Lung (tissue), 11 donors: ENCODE measurements at regions not wholly inside any gene's neighbourhood (a gene's known extent, or its start where the extent isn't known, plus 50 kb on each side); places are given as distances from the start of the nearest gene placed in this dataset.

ENCODE experiments used
- ATAC-seq: fragments of 200-7000 bp; cut with Tn5 transposase; one replicate; pipeline ENCODE4 v1.9.1; 2020; ENCODE audit warnings: moderate number of reproducible peaks; ENCODE audit not compliant: insufficient read depth, low FRiP score
- DNase-seq, 3 donors: peaks; one replicate each; pipeline ENCODE4 v3.0.0-alpha.2; 2013 to 2017
- H3K27ac ChIP-seq, 2 donors: one replicate each; pipeline ENCODE4 v1.5.1; 2013; ENCODE audit warnings: mild to moderate bottlenecking in 2 of 2, moderate library complexity in 2 of 2, control low read depth in 1 of 2, inconsistent platforms in 1 of 2, low read depth in 1 of 2, low read length in 1 of 2
- H3K27me3 ChIP-seq, 3 donors: one replicate each; pipeline ENCODE4 v1.5.1; 2013; ENCODE audit warnings: low read length in 2 of 3; ENCODE audit not compliant: control insufficient read depth in 3 of 3, insufficient read depth in 3 of 3
- H3K36me3 ChIP-seq, 4 donors: one replicate each; pipeline ENCODE4 v1.5.1; 2013; ENCODE audit warnings: low read length in 4 of 4, mild to moderate bottlenecking in 1 of 4, moderate library complexity in 1 of 4; ENCODE audit not compliant: control insufficient read depth in 4 of 4, insufficient read depth in 4 of 4
- H3K4me1 ChIP-seq, 5 donors: one replicate each; pipeline ENCODE4 v1.5.1; 2013; ENCODE audit warnings: low read length in 5 of 5, mild to moderate bottlenecking in 2 of 5, moderate library complexity in 1 of 5; ENCODE audit not compliant: control insufficient read depth in 5 of 5, insufficient read depth in 5 of 5
- H3K4me3 ChIP-seq: one replicate; pipeline ENCODE4 v1.5.1; 2013; ENCODE audit warnings: mild to moderate bottlenecking, control low read depth, moderate library complexity
- H3K9ac ChIP-seq, 2 donors: one replicate each; pipeline ENCODE4 v1.5.1; 2013; ENCODE audit warnings: low read length in 2 of 2, control low read depth in 1 of 2; ENCODE audit not compliant: insufficient read depth in 1 of 2
- H3K9me3 ChIP-seq, 4 donors: one replicate each; pipeline ENCODE4 v1.5.1; 2013; ENCODE audit warnings: low read length in 3 of 4, mild to moderate bottlenecking in 1 of 4, moderate library complexity in 1 of 4; ENCODE audit not compliant: control insufficient read depth in 4 of 4, insufficient read depth in 3 of 4
- CTCF ChIP-seq: IDR thresholded peaks from 2 replicates; pipeline ENCODE4 v1.5.1; 2012; ENCODE audit warnings: mild to moderate bottlenecking; ENCODE audit errors: control extremely low read depth, extremely low read depth
- WGBS, 2 donors: extraction: QIAGEN DNeasy Blood & Tissue Kit; methylation state at CpG; one replicate each; pipeline ENCODE4 v1.1.7; 2013; 5-methylcytosine and 5-hydroxymethylcytosine counted together
- donor health status: control.
- donor health status: control.
- donor health status: Bipolar disorder and iron deficiency.
- donor health status: healthy.
- donor health status: DM: yes; HTN: yes; CAD: no.

GRCh38 chr6:166718516-166718915 lies 91.5 kb upstream of the RPS6KA2 start:
- H3K36me3 ChIP-seq: no peaks in the 10 kb centered on the region
- H3K27me3 ChIP-seq: no peaks in the 10 kb centered on the region
- DNase-seq (no peak), ATAC-seq (no peak)
- no peaks in the 10 kb centered on the region for H3K9me3 ChIP-seq
- no peak overlapping the region for H3K9ac ChIP-seq
- WGBS, 2 donors: 60 to 76% methylated on average over 8 of the region's 8 CpGs
- TF ChIP-seq CTCF: no peak
- no peak overlapping the region for H3K27ac ChIP-seq
- H3K4me3 ChIP-seq: no peak overlapping the region
- peaks cover 0 to 2% (median 0%) of the 10 kb centered on the region in 5 donors for H3K4me1 ChIP-seq

GRCh38 chr6:166716910-166717617 lies 90.0 kb upstream of the RPS6KA2 start:
- no peaks in the 10 kb centered on the region for H3K27me3 ChIP-seq
- no peak overlapping the region for H3K9ac ChIP-seq
- H3K4me1 ChIP-seq: no peaks in the 10 kb centered on the region
- no peaks in the 10 kb centered on the region for H3K9me3 ChIP-seq
- no peak overlapping the region for H3K27ac ChIP-seq
- DNase-seq: no peak
- no peak overlapping the region for H3K4me3 ChIP-seq
- H3K36me3 ChIP-seq: no peaks in the 10 kb centered on the region
- TF ChIP-seq CTCF: no peak
- ATAC-seq: no peak
- WGBS, 2 donors: 90 to 92% methylated on average over 14 of the region's 14 CpGs

- no peak for DNase-seq
- peaks cover 0 to 3% (median 0%) of the 10 kb centered on the region in 4 donors for H3K9me3 ChIP-seq
- 84 to 87% methylated on average over 8 of the region's 8 CpGs for WGBS, 2 donors
- H3K27me3 ChIP-seq: no peaks in the 10 kb centered on the region
- H3K27ac ChIP-seq: no peak overlapping the region
- no peak overlapping the region for H3K9ac ChIP-seq
- H3K4me1 ChIP-seq: no peaks in the 10 kb centered on the region
- no peaks in the 10 kb centered on the region for H3K36me3 ChIP-seq
- ATAC-seq: no peak
- TF ChIP-seq CTCF: no peak
- no peak overlapping the region for H3K4me3 ChIP-seq
Measured at GRCh38 chr6:166715992-166716391, 88.9 kb upstream of the RPS6KA2 start.

GRCh38 chr6:166715065-166715464 lies 88.0 kb upstream of the RPS6KA2 start:
- 63 to 80% methylated on average over 7 of the region's 7 CpGs for WGBS, 2 donors
- H3K4me3 ChIP-seq: no peak overlapping the region
- ATAC-seq (no peak), DNase-seq (peak in 2 of 3 donors; percentile 17 to 26)
- no peaks in the 10 kb centered on the region for H3K36me3 ChIP-seq
- H3K4me1 ChIP-seq: no peaks in the 10 kb centered on the region
- H3K9ac ChIP-seq: no peak overlapping the region
- peaks cover 0 to 3% (median 0%) of the 10 kb centered on the region in 4 donors for H3K9me3 ChIP-seq
- H3K27me3 ChIP-seq: no peaks in the 10 kb centered on the region
- no peak overlapping the region for H3K27ac ChIP-seq
- no peak for TF ChIP-seq CTCF
